RWPE1 (cell line): ENCODE measurements at regions not wholly inside any gene's neighbourhood (a gene's known extent, or its start where the extent isn't known, plus 50 kb on each side); places are given as distances from the start of the nearest gene placed in this dataset.

ENCODE experiments used
- CTCF ChIA-PET: fragments of 350-600 bp; sonication (Branson Sonifier 250); formaldehyde crosslinking; extraction: SDS; loops from one replicate; lab custom pipeline; 2021; lab: Yijun Ruan, JAX
- POLR2A ChIA-PET: fragments of 400-600 bp; formaldehyde crosslinking; extraction: SDS; loops from one replicate; lab custom pipeline; 2020; ENCODE audit warnings: antibody characterized with exemption; ENCODE audit not compliant: low non-redundant PET; lab: Yijun Ruan, JAX
- DNase-seq: peaks from one replicate; pipeline ENCODE4 v3.0.0; 2012; ENCODE audit warnings: low spot score
- H3K27ac ChIP-seq: fragments of 450-650 bp; 2 replicates; pipeline ENCODE4 v1.5.1; 2017
- CTCF ChIP-seq: fragments of 450-650 bp; conservative IDR thresholded peaks from 2 replicates; pipeline ENCODE4 v1.5.1; 2017; ENCODE audit warnings: low read depth, mild to moderate bottlenecking

DNA sequence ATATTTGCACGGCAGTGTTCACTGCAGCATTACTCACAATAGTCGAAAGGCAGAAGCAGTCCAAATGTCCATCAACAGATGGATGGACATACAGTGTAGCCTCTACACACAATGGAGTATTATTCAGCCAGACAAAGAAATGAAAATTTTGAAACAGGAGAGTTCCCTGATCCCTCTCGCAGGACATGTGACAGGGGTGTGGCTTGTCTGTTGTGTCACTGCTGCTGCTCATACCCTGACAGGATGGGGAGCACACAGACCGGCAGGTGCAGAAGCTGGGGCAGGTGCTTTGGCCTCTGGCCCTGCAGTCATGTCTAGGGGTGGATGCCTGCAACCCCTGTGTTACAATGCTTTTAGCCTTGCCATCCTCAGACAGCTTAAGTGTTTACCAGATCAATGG, 204.3 kb downstream of the EFNB2 start:
- ChIA-PET CTCF (no interaction called here), POLR2A (no interaction called here)
- no peak overlapping the region for H3K27ac ChIP-seq
- no peak for DNase-seq
- no peak for TF ChIP-seq CTCF

DNA sequence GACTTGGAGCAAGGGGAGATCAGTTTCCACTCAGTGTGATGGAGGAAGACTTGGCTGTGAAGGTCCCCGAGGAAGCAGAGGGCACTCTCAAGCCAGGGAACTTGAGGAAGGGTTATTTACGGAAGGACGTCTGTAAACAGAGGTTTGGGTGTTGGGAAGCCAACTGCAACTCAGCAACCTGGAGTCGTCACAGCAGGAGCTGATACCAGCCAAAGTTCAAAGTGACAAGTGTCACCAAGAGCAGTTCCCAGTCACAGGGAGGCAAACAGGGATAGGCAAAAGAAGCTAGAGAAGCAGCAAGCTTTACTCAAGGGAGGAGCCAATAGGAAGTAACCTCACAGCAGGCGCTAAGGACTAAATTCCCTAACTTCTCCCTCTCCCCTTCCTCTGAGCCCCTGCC, 205.5 kb downstream of the EFNB2 start:
- DNase-seq: no peak
- H3K27ac ChIP-seq: no peak overlapping the region
- ChIA-PET CTCF (interaction anchor here (0.6 to 0.7 kb wide), 2 partner anchors 204 to 649 kb away, joined by 3 read pairs; no protein-coding TSS in a partner anchor), POLR2A (no interaction called here)
- no peak for TF ChIP-seq CTCF

GRCh38 chr13:106326751-106327150, 208.7 kb downstream of the EFNB2 start:
- H3K27ac ChIP-seq: no peak overlapping the region
- no peak for TF ChIP-seq CTCF
- POLR2A ChIA-PET: no interaction called here
- DNase-seq: no peak
- CTCF ChIA-PET: no interaction called here

- H3K27ac ChIP-seq: no peak overlapping the region
- TF ChIP-seq CTCF: no peak
- POLR2A ChIA-PET: no interaction called here
- no peak for DNase-seq
- CTCF ChIA-PET: no interaction called here
Observed at GRCh38 chr13:106324444-106324843, 211.0 kb downstream of the EFNB2 start.

DNA sequence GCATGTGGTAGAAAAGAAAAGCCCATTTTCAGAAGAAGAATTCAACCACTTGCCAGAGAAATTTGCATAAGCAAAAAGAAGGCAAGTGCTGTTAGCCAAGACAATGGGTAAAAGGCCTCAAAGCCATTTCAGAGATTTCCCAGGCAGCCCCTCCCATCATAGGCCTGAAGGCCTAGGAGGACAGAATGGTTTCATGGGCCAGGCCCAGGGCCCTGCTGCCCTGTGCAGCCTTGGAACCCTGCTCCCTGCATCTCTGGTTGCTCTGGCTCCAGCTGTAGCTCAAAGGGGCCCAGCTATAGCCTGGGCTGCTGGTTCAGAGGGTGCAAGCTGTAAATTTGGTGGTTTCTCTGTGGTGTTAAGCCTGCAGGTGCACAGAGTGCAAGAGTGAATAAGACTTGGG, 212.8 kb downstream of the EFNB2 start:
- no peak overlapping the region for H3K27ac ChIP-seq
- ChIA-PET CTCF (no interaction called here), POLR2A (no interaction called here)

DNA sequence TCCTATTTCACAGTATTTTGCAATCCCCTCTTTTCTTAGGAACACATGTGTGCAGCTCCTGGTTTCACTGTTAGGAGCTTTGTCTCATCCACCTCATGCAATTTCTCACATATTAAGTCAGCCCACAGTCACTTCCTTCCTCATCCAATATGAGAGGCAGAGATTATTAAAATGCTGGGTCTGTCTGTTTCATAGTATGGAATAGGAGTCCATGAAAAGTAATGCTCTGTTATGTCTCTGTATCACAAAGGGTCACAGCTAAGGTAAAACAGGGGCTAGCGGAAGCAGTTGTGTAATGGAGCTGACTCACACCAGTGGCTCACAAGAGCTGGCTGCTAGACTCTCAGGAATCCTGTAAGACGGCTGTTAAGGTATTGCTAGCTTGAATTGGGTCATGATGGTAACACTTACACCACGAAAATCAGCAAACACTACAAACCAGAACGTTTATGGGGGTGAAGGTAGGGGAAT, 216.5 kb downstream of the EFNB2 start:
- POLR2A ChIA-PET: no interaction called here
- H3K27ac ChIP-seq: no peak overlapping the region
- peak; percentile 88 for DNase-seq
- CTCF ChIA-PET: interaction anchor here (0.6 kb wide), 1 partner anchor 12 kb away, joined by 3 read pairs; no protein-coding TSS in a partner anchor
- TF ChIP-seq CTCF: no peak

More for the DNA sequence above, 212.8 kb downstream of the EFNB2 start:
- DNase-seq: no peak
- TF ChIP-seq CTCF: no peak
